Stimulated activated effector memory CD8-positive, alpha-beta T cell treated with anti-CD3 and anti-CD28 coated beads, Interleukin-12 subunit alpha, Interleukin-12 subunit beta, amount 100 ng/mL, for 72 hours (primary cell): ENCODE measurements at regions not wholly inside any gene's neighbourhood (a gene's known extent, or its start where the extent isn't known, plus 50 kb on each side); places are given as distances from the start of the nearest gene placed in this dataset.
"Not testable (repeated sequence)": the region's sequence is repeated elsewhere in the genome, so short reads cannot be mapped to it uniquely, and the experiment has no call there.

Experiments
- ATAC-seq: fragments of 150-1000 bp; cut with Tn5 transposase; 2 replicates; pipeline ENCODE4 v1.10.0; 2021
- DNase-seq, 2 donors: peaks; one replicate each; pipeline ENCODE4 v3.0.0; 2021 to 2022; ENCODE audit warnings: low spot score in 2 of 2
- H3K27ac Mint-ChIP-seq: one replicate; pipeline ENCODE4 v1.8.0; 2022; ENCODE audit warnings: mild to moderate bottlenecking, mixed read lengths
- H3K36me3 Mint-ChIP-seq: one replicate; pipeline ENCODE4 v1.8.0; 2022; ENCODE audit warnings: mild to moderate bottlenecking, mixed read lengths
- H3K4me1 Mint-ChIP-seq: one replicate; pipeline ENCODE4 v1.8.0; 2022; ENCODE audit warnings: mixed read lengths
- H3K4me3 Mint-ChIP-seq: one replicate; pipeline ENCODE4 v1.8.0; 2022; ENCODE audit warnings: mild to moderate bottlenecking, mixed read lengths
- H3K9me3 Mint-ChIP-seq: one replicate; pipeline ENCODE4 v1.8.0; 2022; ENCODE audit warnings: mixed read lengths

DNA sequence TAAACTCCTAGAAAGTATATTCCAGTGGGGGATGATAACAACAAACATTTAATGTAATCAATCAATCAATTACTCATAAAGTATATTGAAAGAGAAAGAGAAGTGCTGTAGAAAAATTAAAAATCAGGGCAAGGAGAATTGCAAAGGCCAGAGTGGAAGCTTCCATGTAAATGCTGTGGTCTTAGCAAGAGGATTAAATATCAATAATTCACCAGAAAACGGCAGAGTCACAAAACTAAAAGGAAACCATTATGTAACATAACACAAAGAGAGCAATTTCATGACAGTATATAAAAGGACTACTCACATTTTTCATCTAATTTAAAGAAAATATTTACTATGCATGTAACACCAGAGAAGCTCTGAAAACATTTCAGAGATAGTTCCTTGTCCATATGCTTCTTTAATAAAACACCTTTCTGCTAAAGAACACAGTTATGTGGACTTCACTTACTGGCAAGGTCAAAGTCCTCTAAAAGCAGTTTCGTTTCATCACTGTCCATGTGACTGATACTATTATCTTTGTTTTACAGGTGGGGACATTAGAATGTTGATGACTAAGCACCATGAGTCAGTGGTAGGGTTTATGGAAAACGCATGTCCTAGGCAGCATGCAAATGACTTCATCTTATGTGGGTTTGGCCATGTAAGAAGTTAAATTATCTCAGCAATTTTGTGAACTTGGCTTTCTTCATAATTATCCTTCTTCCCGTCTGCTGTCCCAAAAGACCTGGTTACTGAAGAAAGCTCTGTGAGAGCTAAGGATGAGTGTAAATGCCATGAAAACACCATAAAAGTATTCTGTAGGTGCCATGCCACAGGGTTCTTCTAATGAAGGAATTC is 185.8 kb upstream of the TENT5A start:
- DNase-seq = no peak
- H3K9me3 Mint-ChIP-seq = peaks cover 6% of the 10 kb centered on the region
- no peak overlapping the region for H3K27ac Mint-ChIP-seq
- ATAC-seq = no peak
- no peaks in the 10 kb centered on the region for H3K36me3 Mint-ChIP-seq
- H3K4me3 Mint-ChIP-seq = no peak overlapping the region
- no peaks in the 10 kb centered on the region for H3K4me1 Mint-ChIP-seq

DNA sequence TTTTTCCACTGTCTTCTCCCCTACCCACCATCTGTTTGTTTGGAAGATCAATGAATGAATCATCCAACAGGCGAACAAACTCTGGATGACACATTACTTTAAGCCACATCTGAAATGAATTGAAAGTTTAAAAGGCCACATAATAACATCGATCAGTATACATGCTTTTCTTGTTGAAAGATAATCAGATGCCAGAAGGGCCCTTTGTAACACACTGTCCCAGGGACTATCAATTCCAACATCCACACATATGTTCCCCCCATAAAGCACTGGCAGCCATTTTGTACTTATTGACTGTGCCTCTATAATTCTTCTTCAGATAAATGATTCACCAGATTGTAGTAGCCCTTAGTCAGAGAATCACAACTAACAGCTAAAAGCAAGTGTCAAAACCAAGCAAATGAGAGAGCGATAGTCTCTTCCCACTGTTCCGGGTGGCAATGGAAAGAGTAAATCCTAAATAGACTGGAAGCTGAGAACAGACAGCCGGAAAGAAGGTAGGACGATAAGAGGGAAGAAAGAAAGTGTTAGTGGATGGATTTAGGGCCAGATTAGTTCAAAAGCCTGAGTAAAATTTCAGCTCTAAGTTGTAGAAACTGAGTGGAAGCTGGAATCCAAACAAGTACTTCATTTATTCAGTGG is 184.9 kb upstream of the TENT5A start:
- H3K4me3 Mint-ChIP-seq = no peak overlapping the region
- H3K27ac Mint-ChIP-seq = no peak overlapping the region
- ATAC-seq (no peak), DNase-seq (no peak)
- no peaks in the 10 kb centered on the region for H3K36me3 Mint-ChIP-seq
- peaks cover 6% of the 10 kb centered on the region for H3K9me3 Mint-ChIP-seq
- no peaks in the 10 kb centered on the region for H3K4me1 Mint-ChIP-seq

DNA sequence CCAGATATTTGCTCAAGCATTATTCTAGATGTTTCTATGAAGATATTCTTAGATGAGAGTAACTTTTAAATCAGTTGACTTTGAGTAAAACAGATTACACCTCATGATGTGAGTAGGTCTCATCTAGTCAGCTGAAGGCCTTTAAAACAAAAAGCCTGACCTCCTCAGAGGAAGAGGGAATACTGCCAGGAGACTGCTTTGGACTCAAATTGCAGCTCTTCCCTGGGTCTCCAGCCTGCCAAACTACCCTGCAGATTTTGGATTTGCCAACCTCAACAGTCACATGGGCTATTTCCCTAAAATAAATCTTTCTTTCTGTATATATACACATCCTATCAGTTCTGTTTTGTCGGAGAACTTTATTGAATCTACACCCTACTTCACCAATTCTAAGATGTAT is 182.5 kb upstream of the TENT5A start:
- no peak for ATAC-seq
- Mint-ChIP-seq H3K27ac (no peak overlapping the region), H3K36me3 (no peaks in the 10 kb centered on the region), H3K4me3 (no peak overlapping the region), H3K9me3 (peaks cover 6% of the 10 kb centered on the region), H3K4me1 (no peaks in the 10 kb centered on the region)
- DNase-seq = no peak

DNA sequence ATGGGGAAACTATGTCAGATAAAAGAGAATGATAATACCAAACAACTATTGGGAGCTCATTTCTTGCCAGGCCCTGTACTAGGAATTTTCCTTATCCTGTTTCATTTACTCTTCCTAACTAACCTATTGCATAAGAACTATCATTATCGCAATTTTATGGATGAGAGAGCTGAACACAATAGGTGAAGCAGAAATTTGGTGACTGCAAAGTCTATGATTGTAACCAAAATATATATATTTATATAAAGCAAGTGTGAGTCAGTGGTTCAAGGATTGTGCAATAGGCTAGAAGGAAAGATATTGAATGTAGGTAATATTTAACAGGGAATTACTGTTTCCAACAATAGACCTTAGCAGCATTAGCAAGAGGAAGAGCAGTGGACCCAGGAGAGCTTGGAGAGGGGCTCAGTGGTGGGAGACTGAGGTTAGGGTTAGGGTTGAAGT is 181.1 kb upstream of the TENT5A start:
- ATAC-seq (no peak), DNase-seq (no peak)
- Mint-ChIP-seq H3K27ac (no peak overlapping the region), H3K4me3 (no peak overlapping the region), H3K36me3 (no peaks in the 10 kb centered on the region), H3K9me3 (peaks cover 6% of the 10 kb centered on the region), H3K4me1 (no peaks in the 10 kb centered on the region)

DNA sequence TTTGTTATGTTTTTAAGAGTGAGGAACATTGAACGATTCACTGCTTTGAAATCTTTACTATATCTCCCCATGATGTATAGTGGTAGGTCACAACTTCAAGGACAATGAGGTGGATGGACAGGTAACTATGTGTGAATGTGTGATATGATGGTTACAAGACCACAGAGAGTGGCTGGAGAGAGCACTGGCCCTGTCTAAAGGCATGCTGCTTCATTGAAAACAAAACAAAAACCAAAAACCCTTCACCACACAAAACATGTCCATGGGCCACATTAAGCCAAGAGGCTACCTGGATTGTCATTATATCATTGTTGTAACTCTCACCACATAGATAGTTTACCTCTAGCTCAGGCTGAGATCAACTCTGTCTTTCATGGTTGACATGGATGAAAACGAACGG is 180.6 kb upstream of the TENT5A start:
- no peaks in the 10 kb centered on the region for H3K4me1 Mint-ChIP-seq
- H3K27ac Mint-ChIP-seq = no peak overlapping the region
- DNase-seq (no peak), ATAC-seq (no peak)
- H3K4me3 Mint-ChIP-seq = no peak overlapping the region
- no peaks in the 10 kb centered on the region for H3K36me3 Mint-ChIP-seq
- H3K9me3 Mint-ChIP-seq = peaks cover 6% of the 10 kb centered on the region

DNA sequence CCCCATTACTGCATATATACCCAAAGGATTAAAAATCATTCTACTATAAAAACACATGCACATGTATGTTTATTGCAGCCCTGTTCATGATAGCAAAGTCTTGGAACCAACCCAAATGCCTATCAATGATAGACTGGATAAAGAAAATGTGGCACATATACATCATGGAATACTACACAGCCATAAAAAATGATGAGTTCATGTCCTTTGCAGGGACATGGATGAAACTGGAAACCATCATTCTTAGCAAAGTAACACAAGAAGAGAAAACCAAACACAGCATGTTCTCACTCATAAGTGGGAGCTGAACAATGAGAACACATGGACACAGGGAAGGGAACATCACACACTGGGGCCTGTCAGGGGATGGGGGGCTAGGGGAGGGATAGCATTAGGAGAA is 180.0 kb upstream of the TENT5A start:
- H3K4me1 Mint-ChIP-seq, H3K9me3 Mint-ChIP-seq, DNase-seq, H3K4me3 Mint-ChIP-seq, H3K27ac Mint-ChIP-seq, ATAC-seq, H3K36me3 Mint-ChIP-seq: not testable (repeated sequence)

DNA sequence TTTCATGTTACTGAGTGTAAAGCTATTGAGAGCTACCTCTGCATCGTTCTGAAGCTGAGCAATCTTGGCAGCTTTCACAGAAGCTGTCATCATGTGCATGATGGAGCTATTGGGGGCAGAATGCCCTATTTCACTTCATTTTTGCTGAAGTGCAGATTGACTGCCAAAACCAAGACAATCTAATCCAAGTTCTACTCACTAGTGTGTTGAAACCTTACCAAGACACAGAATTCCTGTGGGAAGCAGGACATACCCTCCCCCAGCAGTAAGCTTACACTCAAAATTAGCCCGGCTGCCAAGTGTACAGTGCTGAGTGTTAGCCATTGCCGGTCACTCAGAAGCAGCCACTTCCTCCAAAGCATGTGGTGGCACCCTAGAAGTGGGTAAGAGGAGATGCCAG is 177.3 kb upstream of the TENT5A start:
- no peak for DNase-seq
- Mint-ChIP-seq H3K4me1 (no peaks in the 10 kb centered on the region), H3K9me3 (no peaks in the 10 kb centered on the region), H3K4me3 (no peak overlapping the region), H3K36me3 (no peaks in the 10 kb centered on the region), H3K27ac (no peak overlapping the region)
- no peak for ATAC-seq

DNA sequence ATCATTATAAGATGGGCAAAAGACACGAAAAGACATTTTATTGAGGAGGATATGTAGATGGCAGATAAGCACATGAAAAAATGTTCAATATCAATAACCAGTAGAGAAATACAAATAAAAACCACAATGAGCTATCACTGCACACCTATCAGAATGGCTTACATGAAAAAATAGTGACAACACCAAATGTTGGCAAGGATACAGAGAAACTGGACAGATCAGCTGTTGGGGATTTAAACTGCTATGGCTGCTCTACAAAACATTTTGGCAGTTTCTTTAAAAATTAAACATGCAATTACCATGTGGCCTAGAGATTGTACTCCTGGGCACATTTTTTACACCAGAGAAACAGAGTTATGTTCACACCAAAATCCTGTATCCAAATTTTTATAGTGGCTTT is 172.7 kb upstream of the TENT5A start:
- Mint-ChIP-seq H3K9me3 (peaks cover 7% of the 10 kb centered on the region), H3K4me1 (no peaks in the 10 kb centered on the region), H3K36me3 (no peaks in the 10 kb centered on the region), H3K27ac (no peak overlapping the region), H3K4me3 (no peak overlapping the region)
- no peak for DNase-seq
- ATAC-seq = no peak

DNA sequence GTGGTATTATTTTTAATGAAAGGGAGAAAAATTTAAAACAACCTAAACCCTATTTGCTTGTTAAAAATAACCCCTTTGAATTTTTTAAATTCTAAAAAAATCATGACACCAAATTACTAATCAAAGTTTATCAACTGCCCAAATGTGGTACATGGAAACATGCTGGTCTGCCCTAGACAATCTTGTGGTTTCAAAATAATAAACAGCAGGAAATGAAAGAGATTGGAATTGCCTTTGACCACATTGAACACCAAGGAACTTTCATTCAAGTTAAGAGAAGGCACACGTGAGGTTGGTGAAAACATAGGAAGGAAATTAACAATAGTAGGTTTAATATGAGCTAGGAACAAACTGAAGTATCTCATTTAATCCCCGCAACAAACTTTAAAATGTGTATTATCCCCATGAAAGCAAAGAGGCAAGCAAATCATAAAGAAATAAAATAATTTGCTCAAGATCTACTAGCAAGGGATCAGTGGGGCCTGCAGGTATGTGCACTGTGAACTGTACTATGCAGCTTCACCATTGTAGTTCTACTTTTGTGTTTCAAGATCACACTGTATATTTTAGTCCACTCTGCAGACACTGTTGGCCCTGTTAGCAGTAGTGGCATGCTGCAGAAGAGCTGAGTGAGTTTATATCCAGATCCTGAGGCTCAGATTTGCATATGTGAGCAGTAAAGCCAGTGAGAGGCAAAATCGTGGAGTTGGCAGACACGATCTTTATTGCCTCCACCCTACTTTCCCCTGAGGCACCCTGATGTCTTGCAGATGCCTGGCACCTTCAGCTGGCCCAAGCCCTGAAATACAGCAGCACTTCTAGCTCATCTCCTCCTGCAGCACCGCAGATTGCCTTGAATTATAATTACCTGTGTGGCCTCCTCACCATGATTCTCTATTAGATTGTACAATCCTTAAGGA is 157.8 kb upstream of the TENT5A start:
- Mint-ChIP-seq H3K4me3 (no peak overlapping the region), H3K36me3 (no peaks in the 10 kb centered on the region), H3K4me1 (no peaks in the 10 kb centered on the region), H3K9me3 (no peaks in the 10 kb centered on the region), H3K27ac (no peak overlapping the region)
- DNase-seq (no peak), ATAC-seq (no peak)

DNA sequence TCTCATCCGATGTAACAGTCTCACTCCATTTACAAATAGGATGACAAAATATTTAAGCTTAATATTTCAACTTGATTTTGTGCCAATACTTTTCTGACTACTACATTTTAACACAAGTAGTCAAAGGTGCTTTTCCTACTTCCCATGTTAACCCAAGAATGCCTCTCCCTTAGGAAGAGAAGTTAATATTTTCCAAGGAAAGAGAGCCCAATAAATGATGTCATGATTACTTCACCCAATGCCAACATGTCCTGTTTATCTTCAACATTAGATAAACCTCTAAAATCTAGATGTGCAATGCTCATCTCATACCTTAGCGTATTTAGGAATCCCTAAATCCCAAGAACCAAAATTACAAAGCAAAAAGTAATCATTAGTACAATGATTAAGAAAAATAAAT is 156.7 kb upstream of the TENT5A start:
- Mint-ChIP-seq H3K27ac (no peak overlapping the region), H3K9me3 (no peaks in the 10 kb centered on the region), H3K4me1 (no peaks in the 10 kb centered on the region), H3K36me3 (no peaks in the 10 kb centered on the region), H3K4me3 (no peak overlapping the region)
- no peak for DNase-seq
- no peak for ATAC-seq

DNA sequence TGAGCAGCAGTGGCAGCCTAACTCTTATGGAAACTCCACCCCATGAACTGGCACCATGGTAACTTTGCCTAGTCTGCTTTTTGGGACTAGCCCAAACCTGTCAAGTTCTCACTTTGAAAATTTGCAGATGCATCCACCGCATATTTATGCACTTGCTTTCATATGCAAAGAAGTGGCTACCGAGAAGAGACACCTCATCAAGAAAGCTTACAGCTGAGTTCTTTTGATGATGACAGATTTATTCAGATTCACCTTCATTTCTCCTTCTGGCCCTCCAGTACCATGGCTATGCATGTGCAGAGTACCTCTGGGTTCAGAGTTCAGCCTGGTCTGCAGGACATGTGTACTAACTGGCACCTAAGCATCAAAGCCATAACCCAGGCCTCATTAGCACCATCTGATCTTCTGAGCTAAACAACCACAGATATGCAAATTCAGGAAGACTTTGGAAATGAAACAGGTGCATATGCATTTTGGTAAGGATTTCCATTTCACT is 154.3 kb upstream of the TENT5A start:
- no peak for ATAC-seq
- H3K27ac Mint-ChIP-seq = no peak overlapping the region
- no peak for DNase-seq
- H3K4me3 Mint-ChIP-seq = no peak overlapping the region
- peaks cover 5% of the 10 kb centered on the region for H3K9me3 Mint-ChIP-seq
- H3K4me1 Mint-ChIP-seq = no peaks in the 10 kb centered on the region
- H3K36me3 Mint-ChIP-seq = no peaks in the 10 kb centered on the region

DNA sequence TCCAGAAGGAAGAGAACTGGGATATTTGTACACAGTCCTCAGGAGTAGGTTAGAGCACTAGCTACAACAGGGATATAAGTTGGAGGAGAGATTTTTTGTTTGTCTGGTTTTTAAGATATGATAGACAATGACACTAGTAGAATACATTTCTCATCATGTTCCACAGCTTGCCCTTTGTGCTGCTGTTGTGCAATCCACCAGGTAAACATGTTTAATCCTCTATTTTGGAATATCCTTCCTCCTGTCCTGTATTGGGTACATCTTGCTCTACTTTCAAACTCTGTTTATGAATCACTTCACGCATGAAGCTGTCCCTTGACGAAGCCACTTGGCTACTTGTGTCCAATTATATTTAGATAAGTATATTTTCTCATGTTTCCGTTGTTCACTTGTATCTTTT is 153.6 kb upstream of the TENT5A start:
- H3K4me3 Mint-ChIP-seq = no peak overlapping the region
- peaks cover 5% of the 10 kb centered on the region for H3K9me3 Mint-ChIP-seq
- no peak overlapping the region for H3K27ac Mint-ChIP-seq
- H3K4me1 Mint-ChIP-seq = no peaks in the 10 kb centered on the region
- DNase-seq (no peak), ATAC-seq (no peak)
- H3K36me3 Mint-ChIP-seq = no peaks in the 10 kb centered on the region

DNA sequence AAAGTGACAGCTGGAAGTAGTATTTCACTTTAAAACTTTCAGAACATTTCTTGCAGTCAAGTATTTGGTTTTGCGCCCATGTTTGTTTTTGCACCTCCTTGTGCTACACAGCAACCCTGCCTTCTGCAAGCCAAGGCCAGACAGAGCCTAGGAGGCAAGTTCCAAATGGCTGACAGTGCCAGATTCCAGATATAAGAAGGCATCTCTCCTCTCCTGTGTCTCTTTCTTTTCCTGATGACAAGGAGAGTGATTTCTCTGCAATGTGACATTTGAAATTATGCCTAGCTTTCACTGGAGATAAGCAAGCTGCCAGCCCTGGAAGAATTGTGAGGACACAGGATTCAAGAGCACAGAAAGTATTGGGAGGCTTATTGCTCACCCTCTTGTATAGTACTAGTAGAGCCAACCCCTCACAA is 149.1 kb upstream of the TENT5A start:
- H3K9me3 Mint-ChIP-seq = peaks cover 5% of the 10 kb centered on the region
- H3K4me3 Mint-ChIP-seq = no peak overlapping the region
- H3K4me1 Mint-ChIP-seq = no peaks in the 10 kb centered on the region
- DNase-seq (no peak), ATAC-seq (no peak)
- no peak overlapping the region for H3K27ac Mint-ChIP-seq
- H3K36me3 Mint-ChIP-seq = no peaks in the 10 kb centered on the region

DNA sequence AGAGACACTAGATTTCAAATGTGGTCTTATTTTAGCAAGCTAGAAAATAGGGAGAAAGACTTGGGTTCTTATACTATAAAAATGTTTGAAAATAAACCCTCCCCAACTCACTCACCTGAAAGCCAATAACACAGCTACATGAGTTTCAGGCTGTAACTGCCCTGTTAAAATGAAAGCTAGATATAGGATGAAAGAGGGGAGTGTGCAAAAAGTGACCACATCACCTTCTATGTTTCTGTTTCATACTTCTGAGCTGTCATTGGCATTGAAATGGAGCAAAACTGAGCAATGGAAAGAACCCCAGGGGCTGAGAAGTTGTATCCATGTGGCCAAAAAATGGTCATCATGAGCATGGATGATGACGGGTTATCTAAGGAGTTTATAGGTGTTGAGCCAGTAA is 148.1 kb upstream of the TENT5A start:
- Mint-ChIP-seq H3K4me3 (no peak overlapping the region), H3K27ac (no peak overlapping the region), H3K4me1 (no peaks in the 10 kb centered on the region), H3K9me3 (peaks cover 5% of the 10 kb centered on the region), H3K36me3 (no peaks in the 10 kb centered on the region)
- no peak for ATAC-seq
- no peak for DNase-seq

DNA sequence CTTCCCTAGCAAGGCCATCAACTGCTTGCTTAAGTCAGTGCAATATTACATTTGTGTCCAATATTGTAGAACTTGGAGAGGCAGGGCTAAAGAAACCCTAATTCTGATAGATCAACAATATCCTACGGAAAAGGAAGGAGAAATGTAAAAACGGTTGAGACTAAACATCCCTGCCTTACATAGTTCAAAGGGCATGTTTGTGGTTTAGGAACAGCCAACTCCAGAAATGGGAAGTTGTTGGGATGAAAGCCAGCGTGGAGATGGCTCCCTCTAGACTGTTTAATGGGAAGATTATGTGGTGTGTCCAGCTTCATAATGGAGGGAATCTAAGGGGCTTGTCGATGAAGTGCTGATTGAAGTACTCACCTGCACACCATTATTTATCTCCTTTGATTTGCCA is 145.3 kb upstream of the TENT5A start:
- Mint-ChIP-seq H3K9me3 (peaks cover 5% of the 10 kb centered on the region), H3K36me3 (no peaks in the 10 kb centered on the region), H3K4me3 (no peak overlapping the region), H3K4me1 (no peaks in the 10 kb centered on the region), H3K27ac (no peak overlapping the region)
- no peak for DNase-seq
- ATAC-seq = no peak
